ENCODE measurements at regions not wholly inside any gene's neighbourhood (a gene's known extent, or its start where the extent isn't known, plus 50 kb on each side); places are given as distances from the start of the nearest gene placed in this dataset.
A peak's percentile ranks its signal among the peaks of the same experiment; 100 is the strongest.
"Not testable (repeated sequence)": the region's sequence is repeated elsewhere in the genome, so short reads cannot be mapped to it uniquely, and the experiment has no call there.

DNA sequence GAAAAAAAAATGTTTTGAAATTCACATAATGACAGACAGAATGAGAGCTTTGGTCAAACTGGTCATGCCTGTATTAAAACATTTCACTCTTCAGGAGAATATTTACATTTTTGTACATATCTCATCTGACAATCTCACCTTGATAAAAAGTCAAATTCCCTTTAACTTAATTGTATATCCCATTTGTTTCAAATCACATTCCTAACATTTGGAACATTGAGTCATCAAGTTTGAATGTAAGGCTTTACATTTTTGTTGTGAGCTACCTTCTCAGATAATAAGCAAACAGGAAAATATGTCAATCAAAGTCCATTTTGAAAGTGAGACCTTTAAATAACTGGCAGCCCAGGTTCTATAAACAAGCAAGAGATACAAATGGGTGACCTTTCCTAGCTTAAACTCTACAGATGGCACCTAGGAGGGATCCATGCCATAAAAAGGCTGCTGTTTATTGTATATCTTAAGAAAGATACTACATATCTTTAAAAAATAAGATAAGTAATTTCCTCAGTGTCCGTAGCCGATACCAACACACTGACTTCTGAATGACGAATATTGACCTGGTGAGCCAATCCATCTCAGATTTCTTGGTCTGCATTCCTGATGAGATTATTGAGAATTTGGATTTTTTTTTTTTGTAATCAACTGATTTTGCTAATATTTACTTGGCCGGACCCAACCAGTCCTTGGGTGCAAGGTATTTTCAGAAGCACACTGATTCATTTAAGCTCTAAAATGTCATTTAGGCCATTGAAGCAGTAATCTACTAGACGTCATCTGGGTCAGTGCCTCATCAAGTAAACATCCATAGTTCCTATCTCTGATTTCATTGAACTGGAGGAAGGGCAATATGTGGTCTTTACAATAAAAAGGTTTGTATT is 259.6 kb downstream of the BTG1 start:
- DNase-seq (ENCODE audit: low spot score) = no peak

DNA sequence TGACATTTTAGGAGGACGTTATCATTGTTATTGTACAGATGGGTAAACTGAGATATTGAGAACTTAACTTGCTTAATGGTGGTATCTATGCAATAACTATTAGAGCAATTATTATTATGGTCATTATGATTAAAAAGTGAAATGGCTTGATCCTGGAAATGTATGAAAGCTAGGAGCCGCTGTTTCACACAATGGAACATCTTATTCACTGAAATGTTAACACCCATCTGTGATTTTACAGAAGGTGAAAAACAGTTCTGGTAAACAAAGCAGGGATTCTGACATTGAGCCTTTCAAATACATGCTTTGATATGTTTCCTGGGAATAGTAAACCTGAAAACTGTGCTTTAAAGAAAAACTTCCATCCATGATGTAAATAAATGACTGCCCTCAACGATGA is 261.4 kb downstream of the BTG1 start:
- no peak for DNase-seq (ENCODE audit: low spot score)

DNA sequence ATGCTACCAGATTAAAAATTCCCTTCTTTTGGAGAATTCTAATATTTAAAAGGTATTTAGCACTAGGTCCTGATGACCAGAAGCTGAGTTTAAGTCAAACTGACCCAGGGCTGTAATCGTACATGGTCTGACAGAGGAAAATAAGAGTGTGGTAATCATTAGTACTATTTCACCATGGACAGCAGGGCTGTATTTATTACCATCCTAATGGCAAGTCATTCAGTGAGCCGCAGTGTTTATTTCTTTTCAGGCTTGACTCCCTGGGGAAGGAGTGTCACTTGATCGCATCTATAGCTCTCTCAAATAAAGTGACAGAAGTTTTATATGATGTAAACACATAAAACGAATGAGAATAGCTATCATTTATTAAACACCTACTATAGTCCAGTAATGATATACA is 261.8 kb downstream of the BTG1 start:
- DNase-seq (ENCODE audit: low spot score) = no peak

DNA sequence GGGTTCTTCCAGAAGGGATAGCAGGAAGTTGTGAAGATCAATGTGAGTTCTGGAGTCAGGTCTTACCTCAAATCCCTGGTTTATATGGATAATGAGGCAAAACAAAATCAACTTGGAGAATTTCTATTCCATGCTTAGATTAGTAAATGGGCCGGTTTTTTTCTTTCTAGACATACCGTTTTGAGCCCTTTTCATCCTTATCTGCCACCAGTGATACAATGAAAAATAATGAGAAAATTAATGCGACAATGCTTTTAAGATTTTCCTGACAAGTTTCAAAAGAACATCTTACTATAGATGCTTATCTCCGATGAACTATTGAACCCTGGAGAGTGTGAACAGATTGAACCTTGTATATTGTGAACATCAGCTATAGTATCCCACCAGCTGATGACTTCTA is 262.7 kb downstream of the BTG1 start:
- DNase-seq (ENCODE audit: low spot score) = no peak

DNA sequence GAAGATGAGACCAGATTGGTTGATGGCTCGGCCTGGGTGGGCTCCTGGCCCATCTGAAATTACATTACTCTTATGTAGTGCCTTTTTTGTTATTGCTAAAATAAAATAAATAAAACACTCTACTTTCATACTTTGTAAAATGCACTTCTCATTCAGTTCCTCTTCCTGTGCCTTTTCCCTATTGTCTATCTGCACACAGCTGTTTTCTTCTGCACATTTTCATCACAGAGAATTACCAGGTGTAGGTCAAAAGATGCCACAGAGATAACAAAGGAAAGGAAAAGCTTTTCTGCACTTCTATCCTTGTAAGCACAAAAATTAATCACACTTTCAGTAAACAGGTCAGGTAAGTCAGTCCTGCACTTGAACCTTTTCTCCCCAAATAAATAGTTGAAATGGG is 265.1 kb downstream of the BTG1 start:
- DNase-seq (ENCODE audit: low spot score) = no peak

DNA sequence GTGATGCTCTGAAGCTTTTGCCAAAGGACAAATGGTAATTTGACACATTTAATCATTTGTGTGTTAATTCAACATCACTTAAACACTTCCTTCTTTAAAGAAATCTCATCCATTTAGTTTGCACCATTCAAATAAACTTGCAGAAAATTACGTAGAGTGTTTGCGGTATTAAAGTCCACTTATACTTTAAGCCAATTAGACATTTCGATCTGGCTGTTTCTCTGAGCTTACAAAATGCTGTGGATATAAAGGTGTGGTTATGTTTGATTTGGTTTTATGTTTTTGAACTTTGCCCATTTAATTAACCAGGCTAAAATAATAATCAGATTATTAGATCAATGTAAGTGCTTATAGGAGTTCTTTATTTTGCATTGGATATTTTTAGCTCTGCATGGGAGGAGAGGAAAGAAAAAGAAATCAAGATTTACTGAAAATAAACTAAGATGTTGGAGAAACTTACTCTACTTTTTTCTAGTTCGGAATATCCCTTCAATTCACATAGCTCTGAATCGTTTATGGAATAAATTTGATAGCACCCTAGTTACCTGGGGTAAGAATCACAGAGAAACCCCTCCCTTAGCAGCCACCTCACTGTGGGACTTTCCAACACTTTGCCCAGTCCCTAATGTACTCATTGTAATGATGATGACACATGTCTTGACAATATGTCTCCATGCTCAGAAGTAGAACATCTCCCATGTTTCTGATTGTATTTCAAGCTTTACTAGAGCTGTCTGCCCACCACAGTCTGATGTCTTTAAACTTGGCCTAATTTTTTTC is 268.0 kb downstream of the BTG1 start:
- DNase-seq (ENCODE audit: low spot score) = no peak

DNA sequence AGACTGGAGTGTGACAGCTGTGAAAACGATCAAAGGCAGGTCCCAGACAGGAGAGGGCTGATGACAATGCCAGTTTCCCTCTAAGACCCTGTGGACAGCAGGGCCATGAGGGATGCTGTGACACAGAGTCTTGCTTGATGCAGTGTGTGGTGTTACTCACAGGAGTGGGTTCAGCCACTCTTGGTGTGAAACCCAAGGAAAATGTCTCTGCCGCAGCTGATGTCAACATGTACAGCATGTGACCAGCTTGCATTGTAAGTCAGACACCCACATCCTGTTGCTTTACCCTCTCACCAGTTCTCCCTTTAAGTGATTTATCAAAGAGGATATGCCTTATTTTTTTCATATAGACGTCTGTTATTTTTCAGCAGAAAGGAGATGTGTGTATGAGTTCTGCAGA is 268.6 kb downstream of the BTG1 start:
- DNase-seq (ENCODE audit: low spot score) = peak; percentile 30

DNA sequence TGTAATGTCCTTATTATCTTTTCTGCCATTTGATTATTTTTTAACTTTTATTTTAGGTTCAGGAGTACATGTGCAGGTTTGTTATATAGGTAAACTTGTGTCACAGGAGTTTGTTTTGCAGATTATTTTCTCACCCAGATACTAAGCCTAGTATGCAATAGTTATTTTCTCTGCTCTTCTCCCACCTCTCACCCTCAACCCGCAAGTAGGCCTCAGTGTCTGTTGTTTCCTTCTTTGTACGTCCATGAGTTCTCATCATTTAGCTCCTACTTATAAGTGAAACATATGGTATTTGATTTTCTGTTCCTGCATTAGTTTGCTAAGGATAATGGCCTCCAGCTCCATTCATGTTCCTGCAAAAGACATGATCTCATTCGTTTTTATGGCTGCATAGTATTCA is 270.0 kb downstream of the BTG1 start:
- DNase-seq (ENCODE audit: low spot score) = not testable (repeated sequence)

DNA sequence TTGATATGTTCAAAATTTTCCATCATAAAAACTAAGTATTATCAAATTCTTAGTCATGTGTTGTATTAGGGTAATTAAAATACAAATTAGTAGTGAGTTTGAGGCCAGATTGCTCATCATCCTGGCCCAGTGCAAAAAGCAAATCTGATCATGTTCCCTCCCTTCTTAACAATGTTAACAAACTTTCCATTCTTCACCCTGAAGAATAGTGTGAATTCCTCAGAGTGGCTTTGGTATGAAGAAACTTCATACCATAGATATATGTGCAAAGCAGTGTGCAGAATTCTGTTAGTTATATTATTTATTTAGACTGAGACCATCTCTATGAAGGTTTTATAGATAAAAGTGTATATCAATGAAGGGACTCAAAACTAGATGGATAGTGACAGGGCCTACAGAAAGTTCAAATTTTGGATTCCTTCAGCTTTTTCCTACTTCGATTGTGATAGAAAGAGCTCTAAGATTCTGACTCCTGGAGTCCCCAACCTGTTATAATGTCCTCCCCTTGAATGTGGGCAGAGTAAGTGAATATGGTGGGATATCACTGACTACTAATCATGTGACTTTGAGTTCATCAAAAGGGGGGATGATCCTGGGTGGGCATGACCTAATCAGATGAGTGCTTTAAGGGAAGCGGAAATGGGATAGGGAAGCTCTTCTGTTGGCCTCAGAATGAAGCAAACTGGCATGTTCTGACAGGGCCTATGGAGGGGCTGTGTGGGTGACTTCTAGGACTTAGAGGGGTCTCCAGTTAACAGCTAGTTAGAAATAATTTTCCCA is 271.4 kb downstream of the BTG1 start:
- DNase-seq (ENCODE audit: low spot score) = no peak

DNA sequence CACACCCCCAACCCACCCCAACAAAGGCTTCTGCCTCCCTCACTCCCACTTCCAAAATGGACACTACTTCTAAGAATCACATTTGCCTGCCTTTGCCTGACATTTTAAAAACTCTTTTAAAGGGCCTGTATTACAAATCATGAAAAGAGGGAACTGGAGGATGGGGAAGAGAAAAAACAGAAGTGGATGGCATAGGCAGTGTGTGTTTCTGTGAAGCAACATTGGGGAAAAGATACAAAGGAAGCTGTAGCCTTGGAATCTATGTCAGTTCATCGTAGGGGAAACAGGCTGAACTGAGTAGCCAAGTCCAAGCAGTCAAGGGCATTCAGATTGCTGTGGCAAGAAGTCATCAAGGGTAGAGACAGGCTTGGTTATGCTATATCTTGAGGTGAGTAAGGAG is 273.9 kb downstream of the BTG1 start:
- DNase-seq (ENCODE audit: low spot score) = no peak

DNA sequence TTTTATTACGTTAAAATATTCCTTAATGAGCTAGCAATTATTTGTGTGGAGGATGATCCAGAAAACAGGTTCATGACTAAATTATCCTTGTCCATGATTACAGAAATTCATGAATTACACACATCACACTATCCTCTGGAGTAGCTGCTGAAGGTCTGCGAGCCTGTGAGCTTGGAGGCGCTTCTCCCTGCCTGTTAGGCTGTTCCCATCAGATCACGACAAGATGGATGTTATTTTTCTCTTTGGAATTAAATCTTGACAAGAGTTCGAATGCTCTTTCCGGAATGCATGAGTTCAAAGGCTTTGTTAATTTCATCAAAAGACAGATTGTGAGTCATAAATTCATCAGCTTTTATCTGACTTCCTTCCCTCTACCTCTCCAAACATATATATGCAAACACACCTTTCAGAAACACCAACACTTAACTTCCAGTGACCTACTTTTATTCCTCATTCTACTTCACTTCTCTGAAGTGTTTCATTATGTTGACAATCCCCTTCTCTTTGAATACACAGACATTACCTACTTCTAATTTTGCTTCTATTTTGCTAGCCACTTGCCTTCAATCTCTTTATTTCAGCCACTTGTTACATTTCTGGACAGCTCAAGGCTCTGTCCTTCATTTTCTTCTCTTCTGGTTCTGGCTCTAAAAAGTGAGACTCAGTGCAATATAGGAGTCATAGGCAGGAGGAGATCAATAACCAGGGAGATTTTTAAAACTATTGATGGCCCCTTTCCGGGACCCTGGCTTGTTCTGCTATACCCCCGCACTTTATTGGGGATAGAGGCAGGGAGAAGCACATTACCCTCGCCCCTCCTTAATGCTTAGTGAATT is 274.6 kb downstream of the BTG1 start:
- no peak for DNase-seq (ENCODE audit: low spot score)

DNA sequence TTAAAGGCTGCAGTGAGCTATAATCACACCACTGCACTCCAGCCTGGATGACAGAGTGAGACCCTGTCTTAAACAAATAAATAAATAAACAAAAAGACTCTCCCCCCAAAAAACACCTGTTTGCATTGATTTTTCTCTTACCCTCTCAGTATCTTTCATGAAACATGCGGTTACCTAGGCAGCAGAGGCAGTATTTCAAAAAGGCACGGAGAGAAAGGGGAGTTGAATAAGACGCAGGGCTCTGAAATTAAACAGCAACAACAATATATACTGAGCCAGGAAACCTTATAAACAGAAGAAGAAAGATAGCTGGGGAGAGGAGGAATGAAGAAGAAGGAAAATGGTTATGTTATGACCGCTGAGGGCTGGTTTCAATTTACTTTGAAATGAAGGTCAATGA is 277.6 kb downstream of the BTG1 start:
- DNase-seq (ENCODE audit: low spot score) = no peak

DNA sequence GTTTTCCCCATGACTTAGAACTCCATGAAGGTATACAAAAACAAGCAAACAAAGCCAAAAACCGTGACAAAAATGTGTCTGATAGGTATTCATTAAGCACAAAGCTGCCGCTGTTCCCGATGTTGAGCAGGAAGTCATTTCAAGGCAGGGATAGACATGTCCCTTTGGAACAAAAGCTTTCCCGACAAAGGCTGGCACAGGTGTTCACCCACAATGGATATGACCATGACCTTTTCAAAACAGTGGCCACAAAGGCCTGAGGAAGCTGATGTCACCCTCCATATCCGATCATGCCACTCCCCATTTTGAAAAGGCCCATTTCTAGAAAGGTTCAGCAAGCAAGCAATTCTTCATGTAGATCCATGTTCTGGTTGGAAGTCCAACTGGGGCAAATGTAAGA is 279.1 kb downstream of the BTG1 start:
- no peak for DNase-seq (ENCODE audit: low spot score)

DNA sequence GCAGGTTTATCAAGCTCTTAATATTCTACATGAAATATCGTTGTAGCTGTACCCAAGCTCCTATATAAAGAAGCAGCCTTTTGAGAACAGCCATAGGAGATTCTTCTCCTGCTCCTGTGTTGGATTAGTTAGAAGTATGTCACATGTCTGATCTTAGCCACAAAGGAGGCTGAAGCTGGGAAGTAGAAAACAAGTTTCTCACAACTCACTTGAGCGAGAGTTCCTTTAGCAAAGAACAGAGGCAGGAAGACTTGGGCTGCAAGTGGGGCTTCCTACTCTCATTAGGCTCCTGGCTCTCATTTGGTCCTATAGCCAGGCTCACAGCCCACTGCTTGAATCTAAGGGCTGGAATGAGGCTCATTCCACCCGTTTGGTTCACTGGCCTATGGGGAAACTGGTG is 281.9 kb downstream of the BTG1 start:
- no peak for DNase-seq (ENCODE audit: low spot score)

DNA sequence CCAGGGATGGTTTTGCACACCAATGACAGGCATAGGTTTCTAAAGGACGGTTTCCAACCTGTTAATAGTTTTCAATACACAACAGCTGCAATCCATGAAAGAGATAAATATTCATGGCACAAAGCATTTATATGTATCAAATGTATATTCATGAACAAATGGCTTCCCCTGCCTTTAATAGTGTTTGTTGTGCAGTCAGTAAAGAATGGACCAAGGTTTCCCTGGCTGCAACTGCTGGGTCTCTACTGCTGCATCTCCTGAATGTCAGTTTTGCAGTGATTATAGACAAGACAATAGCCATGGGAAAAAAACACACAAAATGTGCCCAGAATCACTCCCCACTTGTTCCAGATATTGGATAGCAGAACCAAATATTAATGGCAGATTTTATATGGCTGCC is 284.1 kb downstream of the BTG1 start:
- DNase-seq (ENCODE audit: low spot score) = no peak

DNA sequence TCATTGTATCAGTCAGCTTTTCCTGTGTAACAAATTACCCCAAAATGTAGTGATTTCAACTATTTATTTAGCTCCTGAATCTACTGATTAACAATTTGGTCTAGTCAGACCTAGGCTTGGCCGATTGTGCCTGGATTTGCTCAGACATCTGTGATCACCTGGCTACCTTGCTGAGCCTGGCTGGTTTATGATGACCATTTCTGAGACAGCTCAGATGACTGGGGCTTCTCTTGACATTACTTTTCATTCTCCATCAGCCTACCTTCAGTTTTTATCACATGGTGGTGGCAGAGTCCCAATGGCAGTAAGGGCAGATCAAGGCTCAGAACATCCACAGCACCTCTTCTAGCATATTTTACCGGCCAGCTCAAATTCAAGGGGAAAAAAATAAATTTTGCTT is 286.3 kb downstream of the BTG1 start:
- no peak for DNase-seq (ENCODE audit: low spot score)

DNA sequence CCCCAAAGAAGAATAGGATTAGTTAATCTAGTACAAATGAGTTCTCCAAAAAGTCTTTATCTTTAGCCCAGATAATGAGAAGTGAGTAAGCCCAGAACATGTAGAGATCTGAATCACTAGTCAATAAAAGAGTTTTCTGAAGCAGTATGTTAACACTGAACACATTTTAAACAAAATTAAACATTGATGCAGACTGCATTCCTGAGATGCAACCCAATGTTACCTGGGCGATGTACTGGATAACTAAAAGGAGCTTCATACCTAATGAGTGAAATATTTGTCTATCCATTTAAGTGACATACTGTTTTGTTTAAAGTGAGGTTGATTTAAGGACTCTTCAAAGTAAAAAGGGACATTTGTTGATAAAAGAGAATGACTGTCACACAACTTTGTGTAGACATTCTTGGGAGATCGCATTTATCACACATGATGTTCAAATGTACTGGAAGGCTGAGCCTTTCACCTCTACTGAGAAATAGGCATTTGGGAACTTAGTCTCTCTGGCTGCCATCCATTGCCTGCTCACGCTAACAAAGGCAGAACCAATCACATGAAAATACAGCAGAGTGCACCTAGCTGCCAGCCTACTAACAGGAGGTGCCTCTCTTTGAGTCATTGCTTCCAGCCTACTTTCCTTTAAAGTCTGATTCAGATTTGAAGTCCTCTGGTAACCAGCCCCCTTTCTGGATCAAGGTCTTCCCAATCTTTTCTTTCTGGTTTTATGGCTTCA is 287.7 kb downstream of the BTG1 start:
- DNase-seq (ENCODE audit: low spot score) = no peak

DNA sequence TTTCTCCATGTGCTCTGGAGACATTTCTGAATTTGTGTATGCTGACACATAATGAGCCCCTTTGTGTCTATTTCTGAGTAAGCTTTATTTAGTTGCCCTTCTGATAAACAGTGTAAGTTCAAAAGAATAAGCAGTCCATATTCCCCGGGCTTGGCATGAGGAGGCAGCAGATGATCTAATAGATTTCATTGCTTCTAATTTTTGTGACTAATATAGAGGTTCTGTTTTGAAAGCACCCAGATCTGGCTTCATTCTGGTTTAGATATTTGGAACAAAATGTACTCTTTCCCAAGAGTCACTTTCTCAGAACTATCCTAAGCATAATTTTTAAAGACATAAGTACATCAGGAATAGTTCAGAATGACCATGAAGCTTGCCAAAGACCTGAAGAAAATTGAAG is 290.9 kb downstream of the BTG1 start:
- DNase-seq (ENCODE audit: low spot score) = no peak

DNA sequence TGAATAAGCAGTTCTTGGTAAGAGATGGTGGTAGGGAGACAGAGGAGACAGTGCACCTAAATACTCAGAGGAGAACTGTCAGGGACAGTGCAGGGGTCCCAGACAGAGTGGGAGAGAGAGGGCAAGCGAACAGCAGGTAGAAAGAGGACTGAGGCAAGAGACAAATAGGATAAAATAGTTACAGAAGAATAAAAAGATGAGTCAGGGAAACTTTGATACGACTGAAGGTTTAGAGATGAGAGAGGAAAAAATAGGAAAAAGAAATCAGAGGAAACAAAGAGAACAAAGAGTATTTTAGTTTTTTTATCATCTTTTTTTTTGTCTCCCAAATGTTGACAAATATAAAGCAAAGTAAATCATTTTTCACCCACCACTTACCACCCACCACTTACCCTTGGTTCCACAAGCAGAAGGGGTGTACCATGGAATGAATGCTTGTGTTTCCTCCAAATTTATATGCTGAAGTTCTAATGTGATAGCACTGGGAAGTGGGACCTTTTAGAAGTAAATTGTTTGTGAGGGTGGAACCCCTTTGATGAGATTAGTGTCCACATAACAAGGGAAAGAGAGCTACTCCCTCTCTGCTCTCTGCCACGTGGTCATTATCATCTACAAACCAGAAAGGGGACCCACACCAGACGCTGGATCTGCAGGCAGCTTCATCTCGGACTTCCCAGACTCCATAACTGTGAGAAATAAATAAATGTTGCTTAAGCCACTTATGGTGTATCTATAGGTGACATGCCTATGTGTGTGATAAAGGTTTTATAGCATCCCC is 292.1 kb downstream of the BTG1 start:
- DNase-seq (ENCODE audit: low spot score) = no peak

DNA sequence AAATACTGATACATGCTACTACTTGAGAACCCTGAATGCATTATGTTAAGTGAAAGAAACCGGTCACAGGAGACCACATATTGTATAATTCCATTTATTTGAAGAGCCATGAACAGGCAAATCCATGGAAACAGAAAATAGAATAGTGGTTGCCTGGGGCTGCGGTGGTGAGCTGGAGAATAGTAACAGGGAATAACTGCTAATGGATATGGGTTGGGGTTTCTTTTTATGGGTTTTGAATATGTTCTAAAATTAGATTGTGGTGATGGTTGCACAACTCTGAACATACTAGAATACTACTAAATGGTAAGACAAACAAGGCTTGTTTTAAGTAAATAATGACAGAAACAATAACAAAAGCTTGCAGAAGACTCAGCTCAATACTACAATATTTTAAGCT is 293.0 kb downstream of the BTG1 start:
- DNase-seq (ENCODE audit: low spot score) = no peak

Data from NAMALWA (cell line).